ENCODE measurements at regions not wholly inside any gene's neighbourhood (a gene's known extent, or its start where the extent isn't known, plus 50 kb on each side); places are given as distances from the start of the nearest gene placed in this dataset.
"Not testable (repeated sequence)": the region's sequence is repeated elsewhere in the genome, so short reads cannot be mapped to it uniquely, and the experiment has no call there.

GRCh38 chr5:36537724-36538123, 68.7 kb upstream of the SLC1A3 start:
- H3K4me3 ChIP-seq (ENCODE audit: low read depth, low read length): no peak overlapping the region
- DNase-seq (ENCODE audit: low read depth): no peak
- TF ChIP-seq CTCF (IDR thresholded peaks at IDR 0.05; ENCODE audit: low read depth, low read length, missing control alignments): no peak

- no peak for TF ChIP-seq CTCF (IDR thresholded peaks at IDR 0.05; ENCODE audit: low read depth, low read length, missing control alignments)
- no peak for DNase-seq (ENCODE audit: low read depth)
Observed at GRCh38 chr5:36552651-36553393, 53.6 kb upstream of the SLC1A3 start.

GRCh38 chr5:36555035-36555434, 51.4 kb upstream of the SLC1A3 start:
- not testable (repeated sequence) for DNase-seq (ENCODE audit: low read depth); H3K4me3 ChIP-seq (ENCODE audit: low read depth, low read length)

More at GRCh38 chr5:36552651-36553393, 53.6 kb upstream of the SLC1A3 start:
- H3K4me3 ChIP-seq (ENCODE audit: low read depth, low read length): no peak overlapping the region

All from GM12864 (cell line).